Natural killer cell (primary cell): ENCODE measurements at regions not wholly inside any gene's neighbourhood (a gene's known extent, or its start where the extent isn't known, plus 50 kb on each side); places are given as distances from the start of the nearest gene placed in this dataset.
A peak's percentile ranks its signal among the peaks of the same experiment; 100 is the strongest.

Experiments
- ATAC-seq, 3 donors: fragments of 150-1000 bp in 2 of 3; fragments of 200-7000 bp in 1 of 3; cut with Tn5 transposase; 1 replicate in 1 of 3; 2 replicates in 2 of 3; pipeline ENCODE4 v1.10.0; 2021; ENCODE audit warnings: mild to moderate bottlenecking in 2 of 3, moderate library complexity in 2 of 3
- DNase-seq, 2 donors: peaks; one replicate each; pipeline versions ENCODE4 v3.0.0 to v3.0.0-alpha.2; 2013 to 2021; ENCODE audit warnings: mixed read lengths in 1 of 2
- H3K27ac ChIP-seq: one replicate; pipeline ENCODE4 v1.5.1; 2013; ENCODE audit warnings: mild to moderate bottlenecking, low read length
- H3K27me3 ChIP-seq: one replicate; pipeline ENCODE4 v1.6.1; 2013; ENCODE audit warnings: low read length; ENCODE audit not compliant: control insufficient read depth, insufficient read depth
- H3K36me3 ChIP-seq: one replicate; pipeline ENCODE4 v1.6.1; 2013; ENCODE audit warnings: low read length; ENCODE audit not compliant: control insufficient read depth, insufficient read depth
- H3K4me1 ChIP-seq: one replicate; pipeline ENCODE4 v1.6.1; 2013; ENCODE audit warnings: low read length; ENCODE audit not compliant: control insufficient read depth, insufficient read depth
- H3K4me3 ChIP-seq: one replicate; pipeline ENCODE4 v1.5.1; 2013; ENCODE audit warnings: low read length
- H3K9me3 ChIP-seq: one replicate; pipeline ENCODE4 v1.6.1; 2013; ENCODE audit warnings: low read length; ENCODE audit not compliant: control insufficient read depth, insufficient read depth
- H3K27ac Mint-ChIP-seq, 2 donors: one replicate each; pipeline ENCODE4 v1.8.0; 2022; ENCODE audit warnings: mild to moderate bottlenecking in 2 of 2, mixed read lengths in 2 of 2, moderate library complexity in 1 of 2
- H3K27me3 Mint-ChIP-seq, 2 donors: one replicate each; pipeline ENCODE4 v1.8.0; 2022; ENCODE audit warnings: low read depth in 2 of 2, mixed read lengths in 2 of 2
- H3K36me3 Mint-ChIP-seq: one replicate; pipeline ENCODE4 v1.8.0; 2022; ENCODE audit warnings: mixed read lengths
- H3K4me1 Mint-ChIP-seq, 2 donors: one replicate each; pipeline ENCODE4 v1.8.0; 2022; ENCODE audit warnings: mixed read lengths in 2 of 2
- H3K4me3 Mint-ChIP-seq: one replicate; pipeline ENCODE4 v1.8.0; 2022; ENCODE audit warnings: mild to moderate bottlenecking, moderate library complexity, mixed read lengths
- H3K9me3 Mint-ChIP-seq, 2 donors: one replicate each; pipeline ENCODE4 v1.8.0; 2022; ENCODE audit warnings: mixed read lengths in 2 of 2
- CTCF ChIP-seq: fragments of 200-600 bp; IDR thresholded peaks from one replicate; pipeline ENCODE4 v1.8.0; 2022; ENCODE audit warnings: antibody characterized with exemption
- WGBS: methylation state at CpG from one replicate; pipeline ENCODE4 v1.1.7; 2013; ENCODE audit warnings: missing lambda C conversion rate; ENCODE audit not compliant: insufficient coverage; 5-methylcytosine and 5-hydroxymethylcytosine counted together
- intact Hi-C: fragments of 100-400 bp; cut with micrococcal nuclease; formaldehyde crosslinking; loops from one replicate; pipeline ENCODE4 v1.14.2; 2022

- Histone ChIP-seq H3K4me1 (no peaks in the 10 kb centered on the region), H3K27me3 (no peaks in the 10 kb centered on the region), H3K9me3 (no peaks in the 10 kb centered on the region), H3K27ac (no peak overlapping the region), H3K36me3 (no peaks in the 10 kb centered on the region), H3K4me3 (no peak overlapping the region)
- TF ChIP-seq CTCF: no peak
- H3K9me3 Mint-ChIP-seq: peaks cover 2 to 3% of the 10 kb centered on the region in 2 donors
- H3K4me1 Mint-ChIP-seq: peaks cover 9 to 19% of the 10 kb centered on the region in 2 donors
- intact Hi-C loops: no loop called here
- peaks cover 0 to 3% of the 10 kb centered on the region in 2 donors for H3K27me3 Mint-ChIP-seq
- DNase-seq (no peak), ATAC-seq (no peak)
- H3K4me3 Mint-ChIP-seq: no peak overlapping the region
- H3K27ac Mint-ChIP-seq: no peak overlapping the region
- WGBS: no CpG with 5 or more reads among the region's 1 CpG
- no peaks in the 10 kb centered on the region for H3K36me3 Mint-ChIP-seq
Observed at GRCh38 chr1:82145656-82146055, 344.9 kb downstream of the ADGRL2 start.

- H3K4me1 Mint-ChIP-seq: peaks cover 9 to 19% of the 10 kb centered on the region in 2 donors
- no peaks in the 10 kb centered on the region for H3K9me3 Mint-ChIP-seq
- ATAC-seq (peak; percentile 65 to 84 (median 83)), DNase-seq (no peak)
- H3K27ac ChIP-seq: no peak overlapping the region
- no peaks in the 10 kb centered on the region for H3K36me3 ChIP-seq
- no peaks in the 10 kb centered on the region for H3K36me3 Mint-ChIP-seq
- H3K9me3 ChIP-seq: no peaks in the 10 kb centered on the region
- H3K4me1 ChIP-seq: no peaks in the 10 kb centered on the region
- TF ChIP-seq CTCF: no peak
- WGBS: 51% methylated on average over 3 of the region's 3 CpGs
- intact Hi-C loops: no loop called here
- no peak overlapping the region for H3K4me3 ChIP-seq
- peak overlapping the region; percentile 2 for H3K4me3 Mint-ChIP-seq
- peaks cover 0 to 3% of the 10 kb centered on the region in 2 donors for H3K27me3 Mint-ChIP-seq
- H3K27me3 ChIP-seq: no peaks in the 10 kb centered on the region
- peak overlapping the region; percentile 12 to 69 for H3K27ac Mint-ChIP-seq
Observed at GRCh38 chr1:82143108-82143833, 342.5 kb downstream of the ADGRL2 start.

GRCh38 chr1:82141390-82141789, 340.7 kb downstream of the ADGRL2 start:
- Mint-ChIP-seq H3K4me1 (peaks cover 9 to 19% of the 10 kb centered on the region in 2 donors), H3K36me3 (no peaks in the 10 kb centered on the region), H3K9me3 (no peaks in the 10 kb centered on the region), H3K4me3 (no peak overlapping the region), H3K27me3 (peaks cover 0 to 3% of the 10 kb centered on the region in 2 donors), H3K27ac (no peak overlapping the region)
- H3K27me3 ChIP-seq: no peaks in the 10 kb centered on the region
- H3K36me3 ChIP-seq: no peaks in the 10 kb centered on the region
- H3K9me3 ChIP-seq: no peaks in the 10 kb centered on the region
- DNase-seq (no peak), ATAC-seq (no peak)
- H3K4me1 ChIP-seq: no peaks in the 10 kb centered on the region
- TF ChIP-seq CTCF: no peak
- no peak overlapping the region for H3K4me3 ChIP-seq
- WGBS: no CpG with 5 or more reads among the region's 2 CpGs
- H3K27ac ChIP-seq: no peak overlapping the region
- intact Hi-C loops: no loop called here
